GM12891 (cell line): ENCODE measurements at regions not wholly inside any gene's neighbourhood (a gene's known extent, or its start where the extent isn't known, plus 50 kb on each side); places are given as distances from the start of the nearest gene placed in this dataset.
A peak's percentile ranks its signal among the peaks of the same experiment; 100 is the strongest.

Experiments used
- DNase-seq: peaks from one replicate; pipeline ENCODE4 v3.0.0; 2011; ENCODE audit warnings: low spot score; ENCODE audit not compliant: insufficient read length
- FAIRE-seq: peaks from 2 replicates; lab custom pipeline; 2011; peaks lifted over from hg19 to GRCh38; lab: Jason Lieb, UNC
- PAX5 ChIP-seq: IDR thresholded peaks from 2 replicates; pipeline ENCODE4 v1.6.1; 2011; ENCODE audit warnings: low read length, moderate library complexity, mild to moderate bottlenecking; ENCODE audit not compliant: insufficient read depth, severe bottlenecking
- POLR2A ChIP-seq: IDR thresholded peaks from 2 replicates; pipeline ENCODE4 v1.6.1; 2011; ENCODE audit warnings: low read depth, low read length, control low read depth
- POLR2AphosphoS5 ChIP-seq: IDR thresholded peaks from 2 replicates; pipeline ENCODE4 v1.6.1; 2011; ENCODE audit warnings: low read depth, low read length, control low read depth
- POU2F2 ChIP-seq: IDR thresholded peaks from 2 replicates; pipeline ENCODE4 v1.6.1; 2011; ENCODE audit warnings: low read depth, mild to moderate bottlenecking, control low read depth, low read length, moderate library complexity
- SPI1 ChIP-seq: IDR thresholded peaks from 2 replicates; pipeline ENCODE4 v1.6.1; 2011; ENCODE audit warnings: low read depth, low read length, control low read depth
- TAF1 ChIP-seq: IDR thresholded peaks from 2 replicates; pipeline ENCODE4 v1.6.1; 2011; ENCODE audit warnings: low read depth, low read length, control low read depth

- DNase-seq (no peak), FAIRE-seq (no peak)
- TF ChIP-seq POLR2A (no peak), POU2F2 (no peak), SPI1 (no peak), PAX5 (no peak), POLR2AphosphoS5 (no peak), TAF1 (no peak)
Observed at GRCh38 chr16:79456036-79456435, 144.5 kb downstream of the MAF start.

DNA sequence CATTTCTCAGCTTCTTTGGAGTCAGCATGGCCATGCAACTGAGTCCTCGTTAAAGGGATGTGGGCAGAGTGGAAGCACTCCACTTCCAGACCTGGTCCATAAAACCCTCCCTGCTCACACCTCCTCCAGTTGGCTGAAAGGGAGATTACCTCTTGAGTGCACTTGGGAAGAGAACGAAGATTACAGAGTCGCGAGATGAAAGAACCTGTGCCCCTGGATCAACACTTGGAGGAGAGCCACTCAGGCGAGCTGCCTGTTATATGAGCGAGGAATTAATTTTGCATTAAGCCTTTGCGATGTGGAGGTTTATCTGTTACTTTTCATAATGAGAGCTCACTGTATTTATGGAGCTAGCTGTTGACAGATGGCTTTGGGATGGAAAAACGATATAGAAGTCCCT is 147.9 kb downstream of the MAF start:
- FAIRE-seq (no peak), DNase-seq (no peak)
- TF ChIP-seq PAX5: no peak
- no peak for TF ChIP-seq POLR2AphosphoS5
- no peak for TF ChIP-seq POLR2A
- TF ChIP-seq POU2F2: no peak
- no peak for TF ChIP-seq TAF1
- TF ChIP-seq SPI1: no peak

GRCh38 chr16:79451196-79451816 is 149.2 kb downstream of the MAF start:
- no peak for TF ChIP-seq PAX5
- peak; percentile 86 for TF ChIP-seq SPI1
- FAIRE-seq (no peak), DNase-seq (peak; percentile 17)

GRCh38 chr16:79449900-79450299 is 150.6 kb downstream of the MAF start:
- FAIRE-seq: no peak
- no peak for DNase-seq
- TF ChIP-seq POLR2A (no peak), SPI1 (no peak), PAX5 (no peak), POLR2AphosphoS5 (no peak), POU2F2 (no peak), TAF1 (no peak)

- no peak for TF ChIP-seq SPI1
- TF ChIP-seq TAF1: no peak
- TF ChIP-seq POLR2AphosphoS5: no peak
- TF ChIP-seq POLR2A: no peak
- no peak for TF ChIP-seq POU2F2
- TF ChIP-seq PAX5: no peak
- FAIRE-seq: no peak
Observed at GRCh38 chr16:79449067-79449769, 151.3 kb downstream of the MAF start.

GRCh38 chr16:79444572-79444971 is 156.0 kb downstream of the MAF start:
- DNase-seq: no peak
- no peak for FAIRE-seq
- TF ChIP-seq POU2F2: no peak
- TF ChIP-seq TAF1: no peak
- TF ChIP-seq PAX5: no peak
- TF ChIP-seq POLR2A: no peak
- no peak for TF ChIP-seq POLR2AphosphoS5
- no peak for TF ChIP-seq SPI1

More at GRCh38 chr16:79449067-79449769, 151.3 kb downstream of the MAF start:
- DNase-seq: no peak

- TF ChIP-seq POLR2AphosphoS5 (no peak), PAX5 (no peak), POU2F2 (no peak), POLR2A (no peak)
- DNase-seq (no peak), FAIRE-seq (no peak)
Observed at GRCh38 chr16:79439901-79440300, 160.6 kb downstream of the MAF start.

DNA sequence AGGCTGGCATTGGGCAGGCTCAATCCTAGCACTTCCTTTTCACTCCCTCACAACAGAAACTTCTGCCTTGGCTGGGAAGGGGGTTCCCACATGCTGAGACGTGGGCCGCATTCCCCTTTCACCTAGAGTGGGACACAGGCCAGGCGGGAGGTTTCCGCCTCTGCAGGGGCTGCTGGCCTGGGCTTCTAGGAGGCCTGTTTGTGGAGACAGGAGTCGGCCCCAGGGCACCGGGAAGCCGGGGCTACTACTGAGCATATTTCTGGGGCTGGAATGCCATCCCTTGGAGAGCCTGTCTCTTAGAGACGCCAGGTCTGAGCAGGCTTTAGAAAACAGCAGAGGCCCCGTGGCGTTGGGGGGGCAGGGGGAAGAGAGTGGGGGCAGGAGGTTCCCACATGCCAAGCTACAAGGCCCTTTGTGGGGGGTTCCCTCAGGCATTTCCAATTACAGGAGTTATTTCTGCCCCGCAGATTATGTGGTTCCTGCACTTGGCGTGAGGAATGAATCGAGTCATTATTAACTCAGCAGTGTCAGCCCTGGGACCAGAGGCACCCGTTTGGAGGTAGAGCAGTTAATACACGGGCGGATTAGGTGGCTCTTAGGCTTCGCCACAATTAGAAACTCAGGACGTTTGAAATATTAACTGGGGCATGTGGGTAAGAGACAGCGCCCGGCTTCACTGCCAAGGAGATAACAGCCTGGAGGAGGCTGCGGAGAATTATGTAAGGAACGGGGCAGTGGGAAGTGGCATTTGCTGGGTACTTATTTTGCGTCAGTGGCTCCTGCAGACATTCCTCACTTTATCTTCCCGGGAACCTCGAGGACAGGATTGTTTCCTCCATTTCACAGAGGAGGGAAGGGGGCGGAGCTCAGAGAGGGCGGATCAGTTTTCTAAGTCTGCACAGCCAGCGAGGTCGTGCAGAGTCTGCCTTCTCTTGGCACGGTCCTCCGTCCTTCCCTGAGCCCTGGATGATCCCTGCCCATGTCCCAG is 162.5 kb downstream of the MAF start:
- DNase-seq (no peak), FAIRE-seq (no peak)

GRCh38 chr16:79436885-79437284 is 163.7 kb downstream of the MAF start:
- DNase-seq: no peak
- TF ChIP-seq SPI1: no peak
- no peak for TF ChIP-seq POLR2AphosphoS5
- FAIRE-seq: no peak

More for the DNA sequence above, 162.5 kb downstream of the MAF start:
- TF ChIP-seq PAX5: no peak
- TF ChIP-seq POLR2AphosphoS5: no peak
- TF ChIP-seq POU2F2: no peak
- TF ChIP-seq SPI1: no peak
- TF ChIP-seq TAF1: no peak
- no peak for TF ChIP-seq POLR2A

DNA sequence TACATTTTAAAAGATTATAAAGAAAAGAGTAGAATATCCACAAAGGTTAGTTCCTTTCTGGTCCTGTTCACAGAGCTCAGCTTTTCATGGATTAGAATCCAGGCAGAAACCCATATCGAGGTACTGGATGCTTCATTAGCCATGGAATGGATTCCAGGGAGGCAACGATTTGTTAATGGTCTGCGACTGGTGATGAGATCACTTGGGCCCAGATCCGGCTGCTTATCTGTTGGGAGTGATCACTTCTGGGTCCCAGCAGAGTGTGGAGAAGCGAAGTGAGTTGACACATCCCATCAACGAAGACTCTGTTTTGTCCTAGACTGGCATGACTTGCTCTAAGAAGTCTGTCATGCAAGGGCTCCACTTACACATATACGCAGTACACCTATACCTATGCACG is 165.8 kb downstream of the MAF start:
- FAIRE-seq (no peak), DNase-seq (no peak)

More for the DNA sequence above, 165.8 kb downstream of the MAF start:
- no peak for TF ChIP-seq PAX5
- no peak for TF ChIP-seq POLR2A
- TF ChIP-seq POLR2AphosphoS5: no peak
- no peak for TF ChIP-seq SPI1
- no peak for TF ChIP-seq POU2F2
- no peak for TF ChIP-seq TAF1
